ENCODE measurements at regions not wholly inside any gene's neighbourhood (a gene's known extent, or its start where the extent isn't known, plus 50 kb on each side); places are given as distances from the start of the nearest gene placed in this dataset.
"Not testable (repeated sequence)": the region's sequence is repeated elsewhere in the genome, so short reads cannot be mapped to it uniquely, and the experiment has no call there.

GRCh38 chr12:5168148-5168547 is 124.5 kb downstream of the KCNA5 start:
- H3K9me3 ChIP-seq: no peaks in the 10 kb centered on the region
- no peak for TF ChIP-seq POLR2A (IDR thresholded peaks at IDR 0.05)
- no peak for TF ChIP-seq CTCF (IDR thresholded peaks at IDR 0.05)
- DNase-seq (no peak), ATAC-seq (no peak)
- intact Hi-C loops (cut with DNase I): no loop called here
- no peaks in the 10 kb centered on the region for H3K27me3 ChIP-seq
- H3K4me1 ChIP-seq: no peaks in the 10 kb centered on the region
- H3K4me3 ChIP-seq: no peak overlapping the region
- no peaks in the 10 kb centered on the region for H3K36me3 ChIP-seq (replicated peaks in 1 of 2; ENCODE audit: insufficient read depth in 1 of 2, low read depth in 2 of 2)
- 64 to 72% methylated on average over 4 to 5 of the region's 5 CpGs for WGBS, 2 donors
- H3K27ac ChIP-seq: no peak overlapping the region

- Histone ChIP-seq H3K36me3 (replicated peaks in 1 of 2; ENCODE audit: insufficient read depth in 1 of 2, low read depth in 2 of 2) (no peaks in the 10 kb centered on the region), H3K4me1 (no peaks in the 10 kb centered on the region), H3K27ac (no peak overlapping the region), H3K4me3 (no peak overlapping the region), H3K9me3 (no peaks in the 10 kb centered on the region), H3K27me3 (no peaks in the 10 kb centered on the region)
- WGBS, 2 donors: 33 to 44% methylated on average over 5 of the region's 5 CpGs
- intact Hi-C loops (cut with DNase I): no loop called here
- TF ChIP-seq CTCF (IDR thresholded peaks at IDR 0.05) (no peak), POLR2A (IDR thresholded peaks at IDR 0.05) (no peak)
- no peak for ATAC-seq
- no peak for DNase-seq
Measured at GRCh38 chr12:5170844-5171243, 127.2 kb downstream of the KCNA5 start.

- Histone ChIP-seq H3K27ac (no peak overlapping the region), H3K4me3 (no peak overlapping the region), H3K27me3 (no peaks in the 10 kb centered on the region), H3K36me3 (replicated peaks in 1 of 2; ENCODE audit: insufficient read depth in 1 of 2, low read depth in 2 of 2) (no peaks in the 10 kb centered on the region), H3K9me3 (no peaks in the 10 kb centered on the region), H3K4me1 (no peaks in the 10 kb centered on the region)
- 11 to 15% methylated on average over 5 of the region's 5 CpGs for WGBS, 2 donors
- intact Hi-C loops (cut with DNase I): no loop called here
- DNase-seq (peak in 3 of 4 donors; percentile 12 to 27 (median 17)), ATAC-seq (peak; percentile 50)
- TF ChIP-seq POLR2A (IDR thresholded peaks at IDR 0.05): no peak
- peak in 6 of 7 experiments; percentile 32 to 60 (median 52) for TF ChIP-seq CTCF (IDR thresholded peaks at IDR 0.05)
Measured at GRCh38 chr12:5171701-5172100, 128.0 kb downstream of the KCNA5 start.

- Histone ChIP-seq H3K27ac (no peak overlapping the region), H3K27me3 (no peaks in the 10 kb centered on the region), H3K9me3 (no peaks in the 10 kb centered on the region), H3K36me3 (replicated peaks in 1 of 2; ENCODE audit: insufficient read depth in 1 of 2, low read depth in 2 of 2) (no peaks in the 10 kb centered on the region), H3K4me1 (no peaks in the 10 kb centered on the region), H3K4me3 (no peak overlapping the region)
- intact Hi-C loops (cut with DNase I): no loop called here
- 68 to 76% methylated on average over 10 of the region's 10 CpGs for WGBS, 2 donors
- DNase-seq: no peak
- ATAC-seq: no peak
- TF ChIP-seq POLR2A (IDR thresholded peaks at IDR 0.05): no peak
- no peak for TF ChIP-seq CTCF (IDR thresholded peaks at IDR 0.05)
Measured at GRCh38 chr12:5172886-5173285, 129.2 kb downstream of the KCNA5 start.

GRCh38 chr12:5173511-5174011 is 129.9 kb downstream of the KCNA5 start:
- H3K36me3 ChIP-seq (replicated peaks in 1 of 2; ENCODE audit: insufficient read depth in 1 of 2, low read depth in 2 of 2): no peaks in the 10 kb centered on the region
- DNase-seq (no peak), ATAC-seq (no peak)
- H3K27ac ChIP-seq: no peak overlapping the region
- no peak overlapping the region for H3K4me3 ChIP-seq
- no peaks in the 10 kb centered on the region for H3K27me3 ChIP-seq
- TF ChIP-seq POLR2A (IDR thresholded peaks at IDR 0.05) (no peak), CTCF (IDR thresholded peaks at IDR 0.05) (no peak)
- intact Hi-C loops (cut with DNase I): no loop called here
- no peaks in the 10 kb centered on the region for H3K9me3 ChIP-seq
- 66% methylated on average over 10 of the region's 10 CpGs for WGBS, 2 donors
- H3K4me1 ChIP-seq: no peaks in the 10 kb centered on the region

- ATAC-seq; intact Hi-C loops (cut with DNase I); H3K27me3 ChIP-seq; H3K36me3 ChIP-seq (replicated peaks in 1 of 2; ENCODE audit: insufficient read depth in 1 of 2, low read depth in 2 of 2); H3K4me3 ChIP-seq; H3K9me3 ChIP-seq; H3K27ac ChIP-seq; H3K4me1 ChIP-seq; DNase-seq: not testable (repeated sequence)
- WGBS, 2 donors: 67 to 95% methylated on average over 2 of the region's 2 CpGs
Measured at GRCh38 chr12:5175415-5175814, 131.7 kb downstream of the KCNA5 start.
